ENCODE measurements at regions not wholly inside any gene's neighbourhood (a gene's known extent, or its start where the extent isn't known, plus 50 kb on each side); places are given as distances from the start of the nearest gene placed in this dataset.

DNA sequence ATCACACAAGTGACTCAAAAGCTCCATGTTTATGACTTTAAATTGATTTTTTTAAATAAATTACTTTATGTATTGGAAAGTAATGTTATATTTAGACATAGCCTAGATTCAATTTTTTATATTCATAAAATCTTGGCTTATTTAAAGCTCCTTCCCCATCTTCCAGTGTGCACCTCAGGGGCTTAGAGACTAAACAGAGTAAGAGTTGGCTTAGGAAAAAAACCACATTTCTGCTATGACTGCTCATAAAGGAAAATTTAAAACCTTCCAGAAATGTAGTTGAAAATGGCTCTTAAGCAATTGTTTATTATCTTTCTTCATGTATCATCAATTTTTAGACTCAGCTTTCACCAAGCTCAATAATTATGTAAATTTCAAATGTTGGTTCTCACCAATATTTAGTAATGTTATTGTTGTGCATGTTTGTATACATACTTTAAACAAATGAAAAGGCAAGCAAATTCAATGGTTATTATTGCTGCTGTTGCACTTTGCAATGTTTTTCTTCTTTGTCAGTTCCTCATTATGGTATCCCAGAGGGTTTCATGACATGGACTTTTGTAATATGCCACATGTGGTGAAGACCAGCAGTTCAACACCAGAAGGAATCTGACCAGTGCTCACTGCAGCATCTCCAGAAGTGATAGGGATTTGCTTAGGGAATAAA is 700.1 kb upstream of the ANKRD30A start:
- TF ChIP-seq, protein P1, sequence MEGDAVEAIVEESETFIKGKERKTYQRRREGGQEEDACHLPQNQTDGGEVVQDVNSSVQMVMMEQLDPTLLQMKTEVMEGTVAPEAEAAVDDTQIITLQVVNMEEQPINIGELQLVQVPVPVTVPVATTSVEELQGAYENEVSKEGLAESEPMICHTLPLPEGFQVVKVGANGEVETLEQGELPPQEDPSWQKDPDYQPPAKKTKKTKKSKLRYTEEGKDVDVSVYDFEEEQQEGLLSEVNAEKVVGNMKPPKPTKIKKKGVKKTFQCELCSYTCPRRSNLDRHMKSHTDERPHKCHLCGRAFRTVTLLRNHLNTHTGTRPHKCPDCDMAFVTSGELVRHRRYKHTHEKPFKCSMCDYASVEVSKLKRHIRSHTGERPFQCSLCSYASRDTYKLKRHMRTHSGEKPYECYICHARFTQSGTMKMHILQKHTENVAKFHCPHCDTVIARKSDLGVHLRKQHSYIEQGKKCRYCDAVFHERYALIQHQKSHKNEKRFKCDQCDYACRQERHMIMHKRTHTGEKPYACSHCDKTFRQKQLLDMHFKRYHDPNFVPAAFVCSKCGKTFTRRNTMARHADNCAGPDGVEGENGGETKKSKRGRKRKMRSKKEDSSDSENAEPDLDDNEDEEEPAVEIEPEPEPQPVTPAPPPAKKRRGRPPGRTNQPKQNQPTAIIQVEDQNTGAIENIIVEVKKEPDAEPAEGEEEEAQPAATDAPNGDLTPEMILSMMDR (IDR thresholded peaks at IDR 0.05): no peak
- TF ChIP-seq POLR2A (IDR thresholded peaks at IDR 0.05): no peak

Measured in Peyer's patch (tissue), 4 donors.